DOHH2 (cell line): ENCODE measurements at regions not wholly inside any gene's neighbourhood (a gene's known extent, or its start where the extent isn't known, plus 50 kb on each side); places are given as distances from the start of the nearest gene placed in this dataset.
"Not testable (repeated sequence)": the region's sequence is repeated elsewhere in the genome, so short reads cannot be mapped to it uniquely, and the experiment has no call there.

Source experiments
- H3F3A ChIP-seq: fragments of 200-600 bp; sonication (generic), shearing (Covaris generic); 2 replicates; pipeline ENCODE4 v1.6.0; 2016; ENCODE audit warnings: antibody characterized with exemption, mild to moderate bottlenecking; ENCODE audit not compliant: control insufficient read depth, insufficient read depth
- H3K27ac ChIP-seq: fragments of 200-600 bp; sonication (generic); 2 replicates; pipeline ENCODE4 v1.5.1; 2014; ENCODE audit warnings: low read depth, mild to moderate bottlenecking, low read length, moderate library complexity
- H3K27me3 ChIP-seq: fragments of 200-600 bp; sonication (generic); 2 replicates; pipeline ENCODE4 v1.6.1; 2014; ENCODE audit warnings: mild to moderate bottlenecking, low read length, mixed read lengths; ENCODE audit not compliant: control insufficient read depth
- H3K36me3 ChIP-seq: fragments of 200-600 bp; sonication (generic); 2 replicates; pipeline ENCODE4 v1.6.1; 2014; ENCODE audit warnings: mild to moderate bottlenecking, low read length, moderate library complexity, mixed read lengths; ENCODE audit not compliant: control insufficient read depth
- H3K4me1 ChIP-seq: fragments of 200-600 bp; sonication (generic); 2 replicates; pipeline ENCODE4 v1.6.1; 2014; ENCODE audit warnings: mild to moderate bottlenecking, low read length, mixed read lengths; ENCODE audit not compliant: control insufficient read depth
- H3K4me2 ChIP-seq: fragments of 200-600 bp; sonication (generic); 2 replicates; pipeline ENCODE4 v1.6.0; 2014; ENCODE audit warnings: mild to moderate bottlenecking, low read length, moderate library complexity
- H3K4me3 ChIP-seq: fragments of 200-600 bp; sonication (generic); 2 replicates; pipeline ENCODE4 v1.5.1; 2014; ENCODE audit warnings: mild to moderate bottlenecking, low read length, mixed read lengths
- H3K79me2 ChIP-seq: fragments of 200-600 bp; sonication (generic); 2 replicates; pipeline ENCODE4 v1.6.1; 2014; ENCODE audit warnings: mild to moderate bottlenecking, low read length, mixed read lengths; ENCODE audit not compliant: control insufficient read depth
- H3K9me2 ChIP-seq: fragments of 200-600 bp; sonication (generic); replicated peaks from 2 replicates; pipeline ENCODE4 v1.6.1; 2014; ENCODE audit warnings: mild to moderate bottlenecking, low read length, mixed read lengths; ENCODE audit not compliant: control insufficient read depth
- H3K9me3 ChIP-seq: fragments of 200-600 bp; sonication (generic); 2 replicates; pipeline ENCODE4 v1.6.1; 2014; ENCODE audit warnings: antibody characterized with exemption, low read length, mixed read lengths; ENCODE audit not compliant: control insufficient read depth, insufficient read depth
- H4K20me1 ChIP-seq: fragments of 200-600 bp; sonication (generic); 2 replicates; pipeline ENCODE4 v1.6.0; 2014; ENCODE audit warnings: low read depth, mild to moderate bottlenecking, antibody characterized with exemption, low read length, moderate library complexity; ENCODE audit not compliant: control insufficient read depth, insufficient read depth
- CTCF ChIP-seq: fragments of 200-600 bp; sonication (generic); IDR thresholded peaks from one replicate; pipeline ENCODE4 v1.5.1; 2014; ENCODE audit warnings: antibody characterized with exemption, mild to moderate bottlenecking, low read depth, low read length; ENCODE audit not compliant: poor library complexity, severe bottlenecking
- EZH2phosphoT487 ChIP-seq: fragments of 200-600 bp; sonication (generic); IDR thresholded peaks from 2 replicates; pipeline ENCODE4 v1.6.1; 2017; ENCODE audit warnings: borderline replicate concordance, mild to moderate bottlenecking, antibody characterized with exemption, low read length, moderate library complexity, mixed read lengths

- Histone ChIP-seq H3K9me3 (no peaks in the 10 kb centered on the region), H3K27me3 (no peaks in the 10 kb centered on the region), H3K4me3 (no peak overlapping the region), H3K4me2 (no peak overlapping the region), H3K79me2 (no peaks in the 10 kb centered on the region; the same call in 1 of the 2 replicates), H3K9me2 (no peaks in the 10 kb centered on the region), H3F3A (peaks cover 17% of the 10 kb centered on the region), H3K36me3 (peaks cover 52% of the 10 kb centered on the region), H3K27ac (no peak overlapping the region), H3K4me1 (peaks cover 46% of the 10 kb centered on the region), H4K20me1 (no peaks in the 10 kb centered on the region)
- TF ChIP-seq CTCF (no peak), EZH2phosphoT487 (no peak)
Measured at GRCh38 chr22:22322792-22323191, 78.2 kb downstream of the VPREB1 start.

- peaks cover 11% of the 10 kb centered on the region for H3K9me3 ChIP-seq
- TF ChIP-seq EZH2phosphoT487 (no peak), CTCF (no peak)
- H3F3A ChIP-seq: peaks cover 4% of the 10 kb centered on the region
- H4K20me1 ChIP-seq: no peaks in the 10 kb centered on the region
- H3K36me3 ChIP-seq: peaks cover 14% of the 10 kb centered on the region
- no peaks in the 10 kb centered on the region for H3K27me3 ChIP-seq
- H3K4me1 ChIP-seq: peaks cover 46% of the 10 kb centered on the region
- no peak overlapping the region for H3K4me3 ChIP-seq
- H3K9me2 ChIP-seq: no peaks in the 10 kb centered on the region
- H3K4me2 ChIP-seq: 0 out of 2 replicates have a peak overlapping the region, but pooled peaks have one; percentile 4
- H3K79me2 ChIP-seq: no peaks in the 10 kb centered on the region
- H3K27ac ChIP-seq: no peak overlapping the region
Measured at GRCh38 chr22:22327723-22328122, 83.1 kb downstream of the VPREB1 start.

GRCh38 chr22:22329792-22330191 lies 85.2 kb downstream of the VPREB1 start:
- H3K4me3 ChIP-seq: no peak overlapping the region
- TF ChIP-seq CTCF (no peak), EZH2phosphoT487 (no peak)
- peaks cover 4% of the 10 kb centered on the region for H3F3A ChIP-seq
- H3K27ac ChIP-seq: no peak overlapping the region
- H3K27me3 ChIP-seq: no peaks in the 10 kb centered on the region
- no peaks in the 10 kb centered on the region for H3K36me3 ChIP-seq
- H3K4me1 ChIP-seq: peaks cover 39% of the 10 kb centered on the region
- peaks cover 11% of the 10 kb centered on the region for H3K9me3 ChIP-seq
- H4K20me1 ChIP-seq: no peaks in the 10 kb centered on the region
- no peak overlapping the region for H3K4me2 ChIP-seq
- H3K79me2 ChIP-seq: no peaks in the 10 kb centered on the region
- H3K9me2 ChIP-seq: no peaks in the 10 kb centered on the region

- H3K9me3 ChIP-seq: peaks cover 21% of the 10 kb centered on the region
- H3K4me1 ChIP-seq, H3K4me3 ChIP-seq, H4K20me1 ChIP-seq, H3K4me2 ChIP-seq, H3K79me2 ChIP-seq, H3K27ac ChIP-seq, H3K9me2 ChIP-seq, H3K36me3 ChIP-seq, H3K27me3 ChIP-seq, H3F3A ChIP-seq: not testable (repeated sequence)
Measured at GRCh38 chr22:22335640-22336039, 91.1 kb downstream of the VPREB1 start.

GRCh38 chr22:22336333-22336732 lies 91.7 kb downstream of the VPREB1 start:
- H3K27ac ChIP-seq, H3K27me3 ChIP-seq, H3K4me1 ChIP-seq, H3K9me2 ChIP-seq, H3K36me3 ChIP-seq, H3K79me2 ChIP-seq, H4K20me1 ChIP-seq, H3K4me3 ChIP-seq, H3K4me2 ChIP-seq, H3F3A ChIP-seq: not testable (repeated sequence)
- peaks cover 17% of the 10 kb centered on the region for H3K9me3 ChIP-seq

- Histone ChIP-seq H3K9me3 (peaks cover 10% of the 10 kb centered on the region; the same call in 1 of the 2 replicates), H3K4me1 (peaks cover 10% of the 10 kb centered on the region)
- H3K36me3 ChIP-seq, H3K4me2 ChIP-seq, H3K9me2 ChIP-seq, H3K27me3 ChIP-seq, H3K4me3 ChIP-seq, H3K79me2 ChIP-seq, H3F3A ChIP-seq, H3K27ac ChIP-seq, H4K20me1 ChIP-seq: not testable (repeated sequence)
Measured at GRCh38 chr22:22338778-22339177, 94.2 kb downstream of the VPREB1 start.
